ENCODE measurements at regions not wholly inside any gene's neighbourhood (a gene's known extent, or its start where the extent isn't known, plus 50 kb on each side); places are given as distances from the start of the nearest gene placed in this dataset.

GRCh38 chrX:13263560-13264251, 56.1 kb downstream of the ATXN3L start:
- TF ChIP-seq POLR2AphosphoS5 (IDR thresholded peaks at IDR 0.05; ENCODE audit: low read depth, low read length) (peak; percentile 49), TAF1 (IDR thresholded peaks at IDR 0.05; ENCODE audit: borderline replicate concordance, low read depth, low read length) (no peak)

All from GM12892 (cell line).